Lower leg skin (tissue), 3 donors: ENCODE measurements at regions not wholly inside any gene's neighbourhood (a gene's known extent, or its start where the extent isn't known, plus 50 kb on each side); places are given as distances from the start of the nearest gene placed in this dataset.

ENCODE experiments used
- POLR2A ChIP-seq, 2 donors: fragments of 450-650 bp; IDR thresholded peaks; one replicate each; pipeline ENCODE4 v1.6.1; 2016 to 2017; ENCODE audit warnings: antibody characterized with exemption in 2 of 2, mild to moderate bottlenecking in 1 of 2, moderate library complexity in 1 of 2
- TF ChIP-seq, protein P1 (sequence below), 3 donors: fragments of 450-650 bp; IDR thresholded peaks; one replicate each; pipeline ENCODE4 v1.5.1; 2016; ENCODE audit warnings: antibody characterized with exemption in 3 of 3, mild to moderate bottlenecking in 3 of 3, moderate library complexity in 2 of 3

DNA sequence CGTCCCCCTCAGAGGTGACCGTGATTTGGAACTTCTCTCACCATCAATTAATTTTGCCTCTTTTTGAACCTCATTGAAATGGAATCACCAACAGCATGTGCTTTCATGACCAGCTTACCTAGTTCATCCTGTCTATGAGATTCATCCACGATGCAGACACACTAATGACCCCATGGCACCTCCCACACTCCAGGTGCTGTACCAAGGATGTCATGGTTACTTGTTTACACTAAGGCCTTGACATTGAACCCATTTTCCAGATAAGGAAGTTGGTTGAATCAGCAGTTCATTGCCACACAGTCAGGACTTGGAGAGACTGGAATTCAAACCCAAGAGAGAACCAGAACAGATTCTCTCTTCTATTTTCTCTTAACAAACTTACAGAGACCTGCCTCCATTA, 139.0 kb downstream of the ZFP36L2 start:
- TF ChIP-seq, protein P1, sequence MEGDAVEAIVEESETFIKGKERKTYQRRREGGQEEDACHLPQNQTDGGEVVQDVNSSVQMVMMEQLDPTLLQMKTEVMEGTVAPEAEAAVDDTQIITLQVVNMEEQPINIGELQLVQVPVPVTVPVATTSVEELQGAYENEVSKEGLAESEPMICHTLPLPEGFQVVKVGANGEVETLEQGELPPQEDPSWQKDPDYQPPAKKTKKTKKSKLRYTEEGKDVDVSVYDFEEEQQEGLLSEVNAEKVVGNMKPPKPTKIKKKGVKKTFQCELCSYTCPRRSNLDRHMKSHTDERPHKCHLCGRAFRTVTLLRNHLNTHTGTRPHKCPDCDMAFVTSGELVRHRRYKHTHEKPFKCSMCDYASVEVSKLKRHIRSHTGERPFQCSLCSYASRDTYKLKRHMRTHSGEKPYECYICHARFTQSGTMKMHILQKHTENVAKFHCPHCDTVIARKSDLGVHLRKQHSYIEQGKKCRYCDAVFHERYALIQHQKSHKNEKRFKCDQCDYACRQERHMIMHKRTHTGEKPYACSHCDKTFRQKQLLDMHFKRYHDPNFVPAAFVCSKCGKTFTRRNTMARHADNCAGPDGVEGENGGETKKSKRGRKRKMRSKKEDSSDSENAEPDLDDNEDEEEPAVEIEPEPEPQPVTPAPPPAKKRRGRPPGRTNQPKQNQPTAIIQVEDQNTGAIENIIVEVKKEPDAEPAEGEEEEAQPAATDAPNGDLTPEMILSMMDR (IDR thresholded peaks at IDR 0.05) = no peak
- TF ChIP-seq POLR2A (IDR thresholded peaks at IDR 0.05) = no peak
